DOHH2 (cell line): ENCODE measurements at regions not wholly inside any gene's neighbourhood (a gene's known extent, or its start where the extent isn't known, plus 50 kb on each side); places are given as distances from the start of the nearest gene placed in this dataset.

Experiments
- H3F3A ChIP-seq: fragments of 200-600 bp; sonication (generic), shearing (Covaris generic); 2 replicates; pipeline ENCODE4 v1.6.0; 2016; ENCODE audit warnings: antibody characterized with exemption, mild to moderate bottlenecking; ENCODE audit not compliant: control insufficient read depth, insufficient read depth
- H3K27ac ChIP-seq: fragments of 200-600 bp; sonication (generic); 2 replicates; pipeline ENCODE4 v1.5.1; 2014; ENCODE audit warnings: low read depth, mild to moderate bottlenecking, low read length, moderate library complexity
- H3K27me3 ChIP-seq: fragments of 200-600 bp; sonication (generic); 2 replicates; pipeline ENCODE4 v1.6.1; 2014; ENCODE audit warnings: mild to moderate bottlenecking, low read length, mixed read lengths; ENCODE audit not compliant: control insufficient read depth
- H3K36me3 ChIP-seq: fragments of 200-600 bp; sonication (generic); 2 replicates; pipeline ENCODE4 v1.6.1; 2014; ENCODE audit warnings: mild to moderate bottlenecking, low read length, moderate library complexity, mixed read lengths; ENCODE audit not compliant: control insufficient read depth
- H3K4me1 ChIP-seq: fragments of 200-600 bp; sonication (generic); 2 replicates; pipeline ENCODE4 v1.6.1; 2014; ENCODE audit warnings: mild to moderate bottlenecking, low read length, mixed read lengths; ENCODE audit not compliant: control insufficient read depth
- H3K4me2 ChIP-seq: fragments of 200-600 bp; sonication (generic); 2 replicates; pipeline ENCODE4 v1.6.0; 2014; ENCODE audit warnings: mild to moderate bottlenecking, low read length, moderate library complexity
- H3K4me3 ChIP-seq: fragments of 200-600 bp; sonication (generic); 2 replicates; pipeline ENCODE4 v1.5.1; 2014; ENCODE audit warnings: mild to moderate bottlenecking, low read length, mixed read lengths
- H3K79me2 ChIP-seq: fragments of 200-600 bp; sonication (generic); 2 replicates; pipeline ENCODE4 v1.6.1; 2014; ENCODE audit warnings: mild to moderate bottlenecking, low read length, mixed read lengths; ENCODE audit not compliant: control insufficient read depth
- H3K9me2 ChIP-seq: fragments of 200-600 bp; sonication (generic); replicated peaks from 2 replicates; pipeline ENCODE4 v1.6.1; 2014; ENCODE audit warnings: mild to moderate bottlenecking, low read length, mixed read lengths; ENCODE audit not compliant: control insufficient read depth
- H3K9me3 ChIP-seq: fragments of 200-600 bp; sonication (generic); 2 replicates; pipeline ENCODE4 v1.6.1; 2014; ENCODE audit warnings: antibody characterized with exemption, low read length, mixed read lengths; ENCODE audit not compliant: control insufficient read depth, insufficient read depth
- H4K20me1 ChIP-seq: fragments of 200-600 bp; sonication (generic); 2 replicates; pipeline ENCODE4 v1.6.0; 2014; ENCODE audit warnings: low read depth, mild to moderate bottlenecking, antibody characterized with exemption, low read length, moderate library complexity; ENCODE audit not compliant: control insufficient read depth, insufficient read depth
- EZH2phosphoT487 ChIP-seq: fragments of 200-600 bp; sonication (generic); IDR thresholded peaks from 2 replicates; pipeline ENCODE4 v1.6.1; 2017; ENCODE audit warnings: borderline replicate concordance, mild to moderate bottlenecking, antibody characterized with exemption, low read length, moderate library complexity, mixed read lengths
- TF ChIP-seq, protein P1 (sequence below): fragments of 200-600 bp; sonication (generic); IDR thresholded peaks from one replicate; pipeline ENCODE4 v1.5.1; 2014; ENCODE audit warnings: antibody characterized with exemption, mild to moderate bottlenecking, low read depth, low read length; ENCODE audit not compliant: poor library complexity, severe bottlenecking

DNA sequence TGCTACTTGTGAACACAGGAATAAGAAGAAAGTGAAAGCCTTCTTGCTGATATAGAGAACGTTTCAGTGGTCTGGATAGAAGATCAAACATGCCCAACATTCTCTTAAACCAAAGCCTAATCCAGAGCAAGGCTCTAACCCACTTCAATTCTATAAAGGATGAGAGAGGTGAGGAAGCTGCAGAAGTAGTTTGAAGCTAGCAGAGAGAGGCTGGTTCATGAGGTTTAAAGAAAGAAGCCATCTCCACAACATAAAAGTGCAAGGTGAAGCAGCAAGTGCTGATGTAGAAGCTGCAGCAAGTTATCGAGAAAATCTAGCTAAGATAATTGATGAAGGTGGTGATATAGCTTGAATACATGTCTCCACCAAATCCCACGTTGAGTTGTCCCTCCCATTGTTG, 383.3 kb upstream of the ASIC2 start:
- Histone ChIP-seq H3K4me2 (no peak overlapping the region), H3K4me1 (no peaks in the 10 kb centered on the region), H3K27me3 (no peaks in the 10 kb centered on the region), H3K36me3 (no peaks in the 10 kb centered on the region), H3K9me3 (no peaks in the 10 kb centered on the region), H3K79me2 (no peaks in the 10 kb centered on the region), H3K9me2 (no peaks in the 10 kb centered on the region), H3F3A (no peaks in the 10 kb centered on the region), H3K27ac (no peak overlapping the region), H4K20me1 (no peaks in the 10 kb centered on the region), H3K4me3 (no peak overlapping the region)
- TF ChIP-seq, protein P1, sequence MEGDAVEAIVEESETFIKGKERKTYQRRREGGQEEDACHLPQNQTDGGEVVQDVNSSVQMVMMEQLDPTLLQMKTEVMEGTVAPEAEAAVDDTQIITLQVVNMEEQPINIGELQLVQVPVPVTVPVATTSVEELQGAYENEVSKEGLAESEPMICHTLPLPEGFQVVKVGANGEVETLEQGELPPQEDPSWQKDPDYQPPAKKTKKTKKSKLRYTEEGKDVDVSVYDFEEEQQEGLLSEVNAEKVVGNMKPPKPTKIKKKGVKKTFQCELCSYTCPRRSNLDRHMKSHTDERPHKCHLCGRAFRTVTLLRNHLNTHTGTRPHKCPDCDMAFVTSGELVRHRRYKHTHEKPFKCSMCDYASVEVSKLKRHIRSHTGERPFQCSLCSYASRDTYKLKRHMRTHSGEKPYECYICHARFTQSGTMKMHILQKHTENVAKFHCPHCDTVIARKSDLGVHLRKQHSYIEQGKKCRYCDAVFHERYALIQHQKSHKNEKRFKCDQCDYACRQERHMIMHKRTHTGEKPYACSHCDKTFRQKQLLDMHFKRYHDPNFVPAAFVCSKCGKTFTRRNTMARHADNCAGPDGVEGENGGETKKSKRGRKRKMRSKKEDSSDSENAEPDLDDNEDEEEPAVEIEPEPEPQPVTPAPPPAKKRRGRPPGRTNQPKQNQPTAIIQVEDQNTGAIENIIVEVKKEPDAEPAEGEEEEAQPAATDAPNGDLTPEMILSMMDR = no peak
- no peak for TF ChIP-seq EZH2phosphoT487

DNA sequence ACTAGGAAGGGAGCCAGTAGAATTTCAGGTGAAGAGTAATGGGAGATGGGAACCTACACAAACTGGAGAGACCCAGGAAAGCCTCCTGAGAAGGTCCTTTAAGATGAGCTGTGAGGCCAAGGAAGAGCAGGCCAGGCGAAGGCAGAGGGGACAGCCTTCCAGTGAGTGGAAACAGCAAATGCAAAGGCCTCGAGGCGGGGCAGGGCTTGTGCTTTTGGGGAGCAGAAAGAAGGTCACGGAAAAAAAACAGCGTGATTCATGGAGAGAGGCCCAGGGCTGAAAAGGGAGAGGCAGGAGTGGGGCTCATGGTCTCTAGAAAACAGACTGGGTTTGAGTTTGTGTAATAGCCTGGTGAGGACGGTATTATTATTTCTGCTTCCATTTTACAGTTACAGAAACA, 386.5 kb upstream of the ASIC2 start:
- no peaks in the 10 kb centered on the region for H3K36me3 ChIP-seq
- no peaks in the 10 kb centered on the region for H3K27me3 ChIP-seq
- no peaks in the 10 kb centered on the region for H3K9me3 ChIP-seq
- H4K20me1 ChIP-seq = no peaks in the 10 kb centered on the region
- no peak overlapping the region for H3K4me2 ChIP-seq
- H3F3A ChIP-seq = no peaks in the 10 kb centered on the region
- H3K9me2 ChIP-seq = no peaks in the 10 kb centered on the region
- TF ChIP-seq, protein P1 = no peak
- no peak for TF ChIP-seq EZH2phosphoT487
- H3K79me2 ChIP-seq = no peaks in the 10 kb centered on the region
- no peaks in the 10 kb centered on the region for H3K4me1 ChIP-seq
- no peak overlapping the region for H3K4me3 ChIP-seq
- no peak overlapping the region for H3K27ac ChIP-seq

DNA sequence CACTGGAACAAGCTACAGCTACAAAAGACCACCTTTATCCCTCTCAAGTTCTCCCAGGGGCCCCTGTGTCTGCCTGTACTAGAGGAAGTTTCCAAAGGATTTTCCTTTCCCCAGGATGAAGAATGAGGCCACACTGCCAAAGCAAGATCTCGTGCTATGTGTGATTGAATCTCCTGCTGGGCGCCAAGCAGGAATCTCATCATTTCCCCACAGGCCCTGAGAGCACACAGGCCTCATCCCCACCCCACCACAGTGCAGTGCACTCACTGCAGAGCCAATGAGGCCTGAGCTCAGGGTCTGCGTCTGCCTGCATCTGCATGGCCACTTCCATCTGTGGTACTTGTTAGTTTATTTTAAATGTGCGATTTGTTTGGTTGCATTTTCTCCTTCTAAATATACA, 387.4 kb upstream of the ASIC2 start:
- Histone ChIP-seq H3K4me2 (no peak overlapping the region), H4K20me1 (no peaks in the 10 kb centered on the region), H3K27ac (no peak overlapping the region), H3K9me3 (no peaks in the 10 kb centered on the region), H3K4me3 (no peak overlapping the region), H3K36me3 (no peaks in the 10 kb centered on the region), H3F3A (no peaks in the 10 kb centered on the region), H3K27me3 (no peaks in the 10 kb centered on the region), H3K79me2 (no peaks in the 10 kb centered on the region), H3K4me1 (no peaks in the 10 kb centered on the region), H3K9me2 (no peaks in the 10 kb centered on the region)
- no peak for TF ChIP-seq EZH2phosphoT487
- TF ChIP-seq, protein P1 = no peak

DNA sequence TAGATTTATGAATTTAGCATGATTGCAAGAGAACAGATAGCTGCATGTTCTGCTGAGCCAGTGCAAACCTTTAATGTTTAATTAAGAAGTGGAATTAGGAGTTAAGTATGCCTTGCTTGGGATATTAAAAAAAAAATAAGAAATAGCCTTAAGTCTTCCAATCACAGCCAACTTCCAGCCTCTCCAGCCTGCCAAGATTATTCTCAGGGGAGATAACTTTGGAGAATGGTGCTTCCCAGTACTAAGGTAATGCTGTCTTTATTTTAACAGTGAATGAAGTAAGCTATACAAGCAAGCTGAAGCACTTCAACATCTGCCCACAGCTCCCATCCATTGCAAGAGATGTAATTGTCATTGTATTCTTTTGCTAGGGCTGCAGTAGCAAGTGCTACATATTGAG, 389.5 kb upstream of the ASIC2 start:
- H3K36me3 ChIP-seq = no peaks in the 10 kb centered on the region
- no peaks in the 10 kb centered on the region for H3K9me3 ChIP-seq
- no peaks in the 10 kb centered on the region for H4K20me1 ChIP-seq
- no peaks in the 10 kb centered on the region for H3K27me3 ChIP-seq
- no peaks in the 10 kb centered on the region for H3K9me2 ChIP-seq
- H3K4me2 ChIP-seq = no peak overlapping the region
- no peaks in the 10 kb centered on the region for H3F3A ChIP-seq
- H3K4me3 ChIP-seq = no peak overlapping the region
- H3K27ac ChIP-seq = no peak overlapping the region
- H3K79me2 ChIP-seq = no peaks in the 10 kb centered on the region
- TF ChIP-seq, protein P1 = no peak
- TF ChIP-seq EZH2phosphoT487 = no peak
- no peaks in the 10 kb centered on the region for H3K4me1 ChIP-seq
